K562 (cell line): ENCODE measurements at regions not wholly inside any gene's neighbourhood (a gene's known extent, or its start where the extent isn't known, plus 50 kb on each side); places are given as distances from the start of the nearest gene placed in this dataset.

Experiments used
- HDAC2 ChIP-seq: fragments of 450-650 bp; IDR thresholded peaks from 2 replicates; pipeline ENCODE4 v1.6.1; 2016; ENCODE audit warnings: mild to moderate bottlenecking
- PURB ChIP-seq: sonication (generic); formaldehyde crosslinking; IDR thresholded peaks from 2 replicates; pipeline ENCODE4 v1.9.0; 2021; ENCODE audit warnings: low read depth, mild to moderate bottlenecking, missing genetic modification reagents
- RAD21 ChIP-seq, 2 experiments: fragments of 250-450 bp in 1 of 2; fragments of 450-650 bp in 1 of 2; sonication (Bioruptor Pico) in 1 of 2; formaldehyde crosslinking in 1 of 2; IDR thresholded peaks in 1 of 2; conservative IDR thresholded peaks in 1 of 2; 2 replicates each; pipeline versions ENCODE4 v1.4.0 to v1.8.0; 2020 to 2022; ENCODE audit warnings: mild to moderate bottlenecking in 2 of 2, moderate library complexity in 1 of 2
- SAP30 ChIP-seq: fragments of 200-600 bp; sonication (generic); IDR thresholded peaks from 2 replicates; pipeline ENCODE4 v1.6.1; 2012; ENCODE audit warnings: borderline replicate concordance, low read depth, mild to moderate bottlenecking, moderate library complexity, low read length, control low read depth, inconsistent platforms; ENCODE audit not compliant: insufficient read depth, poor library complexity, severe bottlenecking
- SIX5 ChIP-seq, 2 experiments: IDR thresholded peaks; 2 replicates each; pipeline ENCODE4 v1.6.1; 2011; ENCODE audit warnings: low read length in 2 of 2, borderline replicate concordance in 1 of 2, low read depth in 1 of 2, mild to moderate bottlenecking in 1 of 2, moderate library complexity in 1 of 2; ENCODE audit not compliant: insufficient read depth in 1 of 2
- TFE3 ChIP-seq: fragments of 450-650 bp; formaldehyde crosslinking; IDR thresholded peaks from 2 replicates; pipeline ENCODE4 v1.4.0; 2020; ENCODE audit warnings: mild to moderate bottlenecking, mixed read lengths
- ZNF232 ChIP-seq: sonication (generic); formaldehyde crosslinking; IDR thresholded peaks from 2 replicates; pipeline ENCODE4 v1.8.0; 2022; ENCODE audit warnings: mild to moderate bottlenecking, missing genetic modification reagents
- TF ChIP-seq, protein P1 (sequence below), 3 experiments: IDR thresholded peaks in 2 of 3; conservative IDR thresholded peaks in 1 of 3; 2 replicates each; pipeline ENCODE4 v1.5.1; 2011 to 2012; ENCODE audit warnings: low read length in 3 of 3, mild to moderate bottlenecking in 3 of 3, control low read depth in 2 of 3, improper control_type of control experiment in 1 of 3, inconsistent platforms in 1 of 3, low read depth in 1 of 3, mixed read lengths in 1 of 3, moderate library complexity in 1 of 3; ENCODE audit not compliant: insufficient read depth in 2 of 3

- TF ChIP-seq RAD21 (CRISPR knock-in tag; conservative IDR thresholded peaks at IDR 0.05 in 1 of 2, IDR thresholded peaks at IDR 0.05 in 1 of 2): no peak
- no peak for TF ChIP-seq SAP30
- TF ChIP-seq ZNF232 (CRISPR knock-in tag): no peak
- TF ChIP-seq SIX5 (IDR thresholded peaks at IDR 0.05; ENCODE audit: borderline replicate concordance in 1 of 2, insufficient read depth in 1 of 2, low read depth in 1 of 2, low read length in 2 of 2): no peak
- TF ChIP-seq HDAC2: no peak
- TF ChIP-seq PURB (CRISPR knock-in tag): no peak
- TF ChIP-seq, protein P1, sequence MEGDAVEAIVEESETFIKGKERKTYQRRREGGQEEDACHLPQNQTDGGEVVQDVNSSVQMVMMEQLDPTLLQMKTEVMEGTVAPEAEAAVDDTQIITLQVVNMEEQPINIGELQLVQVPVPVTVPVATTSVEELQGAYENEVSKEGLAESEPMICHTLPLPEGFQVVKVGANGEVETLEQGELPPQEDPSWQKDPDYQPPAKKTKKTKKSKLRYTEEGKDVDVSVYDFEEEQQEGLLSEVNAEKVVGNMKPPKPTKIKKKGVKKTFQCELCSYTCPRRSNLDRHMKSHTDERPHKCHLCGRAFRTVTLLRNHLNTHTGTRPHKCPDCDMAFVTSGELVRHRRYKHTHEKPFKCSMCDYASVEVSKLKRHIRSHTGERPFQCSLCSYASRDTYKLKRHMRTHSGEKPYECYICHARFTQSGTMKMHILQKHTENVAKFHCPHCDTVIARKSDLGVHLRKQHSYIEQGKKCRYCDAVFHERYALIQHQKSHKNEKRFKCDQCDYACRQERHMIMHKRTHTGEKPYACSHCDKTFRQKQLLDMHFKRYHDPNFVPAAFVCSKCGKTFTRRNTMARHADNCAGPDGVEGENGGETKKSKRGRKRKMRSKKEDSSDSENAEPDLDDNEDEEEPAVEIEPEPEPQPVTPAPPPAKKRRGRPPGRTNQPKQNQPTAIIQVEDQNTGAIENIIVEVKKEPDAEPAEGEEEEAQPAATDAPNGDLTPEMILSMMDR (IDR thresholded peaks at IDR 0.05 in 2 of 3, conservative IDR thresholded peaks at IDR 0.05 in 1 of 3; ENCODE audit: insufficient read depth in 2 of 3, low read depth in 1 of 3, low read length in 3 of 3): no peak
- TF ChIP-seq TFE3 (CRISPR knock-in tag): no peak
Observed at GRCh38 chr7:16985621-16986020, 103.8 kb upstream of the AGR3 start.
